ENCODE measurements at regions not wholly inside any gene's neighbourhood (a gene's known extent, or its start where the extent isn't known, plus 50 kb on each side); places are given as distances from the start of the nearest gene placed in this dataset.

DNA sequence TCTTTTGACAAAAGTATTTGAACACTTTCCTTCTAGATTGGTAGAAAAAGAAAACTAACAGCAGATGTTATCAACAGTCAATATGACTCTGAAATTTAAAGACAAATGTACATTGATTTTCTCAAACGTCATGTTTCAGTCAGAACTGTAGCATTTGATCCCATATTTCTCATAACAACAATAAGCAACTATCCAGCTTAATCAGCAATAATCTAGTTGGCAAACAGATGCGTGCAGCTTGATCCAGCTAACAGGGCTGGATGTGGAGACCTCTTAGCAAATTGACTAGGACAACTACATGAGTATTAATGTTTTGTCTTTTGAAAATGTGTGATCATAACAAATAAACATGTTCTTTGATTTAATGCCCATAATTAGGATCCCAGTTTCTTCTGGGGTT lies 94.0 kb upstream of the STT3B start:
- Mint-ChIP-seq H3K4me3 (ENCODE audit: unreplicated experiment) (no peak overlapping the region), H3K4me1 (ENCODE audit: unreplicated experiment) (no peaks in the 10 kb centered on the region), H3K9me3 (ENCODE audit: unreplicated experiment) (peaks cover 14% of the 10 kb centered on the region), H3K27ac (ENCODE audit: unreplicated experiment) (no peak overlapping the region), H3K27me3 (ENCODE audit: unreplicated experiment) (peaks cover 28% of the 10 kb centered on the region), H3K36me3 (ENCODE audit: unreplicated experiment) (no peaks in the 10 kb centered on the region)
- no peak for TF ChIP-seq CTCF (IDR thresholded peaks at IDR 0.05)
- no peak for DNase-seq (ENCODE audit: extremely low spot score, unreplicated experiment)

DNA sequence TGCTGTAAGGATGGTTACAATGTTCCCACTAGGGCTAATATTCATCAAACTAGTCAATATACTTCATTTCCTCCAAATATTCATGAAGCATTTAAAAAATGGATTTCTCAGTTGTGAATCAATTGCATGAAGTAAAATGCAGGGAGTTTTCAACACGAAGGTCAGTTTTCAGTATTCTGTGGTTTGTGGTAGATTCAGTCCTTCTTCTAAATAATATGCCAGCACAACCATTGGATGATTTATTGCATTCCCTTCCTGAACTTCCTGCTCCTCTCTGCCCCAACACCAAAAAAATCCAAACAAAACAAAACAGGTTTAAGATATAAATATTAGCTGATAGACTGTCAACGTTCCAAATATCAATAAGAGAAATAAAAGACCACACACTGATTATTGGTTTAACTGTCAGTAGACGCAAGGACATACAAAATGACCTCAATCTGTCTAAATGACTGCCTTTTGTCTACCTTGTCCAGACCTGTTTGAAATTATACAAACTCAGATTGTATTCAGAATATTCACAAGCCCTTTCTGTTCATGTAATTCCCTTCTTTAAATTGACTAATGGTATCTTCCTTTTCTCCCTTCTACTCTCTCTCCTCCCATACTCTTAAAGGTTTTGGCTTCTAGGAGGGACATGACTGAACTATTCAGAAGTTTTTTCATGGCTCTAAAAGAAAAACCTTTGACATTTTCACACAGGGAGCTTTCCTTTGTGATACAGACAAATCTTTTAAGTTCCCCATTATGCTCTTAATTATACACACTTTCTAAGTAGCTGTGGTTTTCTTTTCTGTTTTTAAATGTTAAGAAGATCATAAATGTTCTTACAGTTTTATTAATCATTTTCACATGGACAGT lies 92.6 kb upstream of the STT3B start:
- no peak overlapping the region for H3K27ac Mint-ChIP-seq (ENCODE audit: unreplicated experiment)
- TF ChIP-seq CTCF (IDR thresholded peaks at IDR 0.05) = no peak
- peaks cover 23% of the 10 kb centered on the region for H3K27me3 Mint-ChIP-seq (ENCODE audit: unreplicated experiment)
- no peak overlapping the region for H3K4me3 Mint-ChIP-seq (ENCODE audit: unreplicated experiment)
- no peaks in the 10 kb centered on the region for H3K36me3 Mint-ChIP-seq (ENCODE audit: unreplicated experiment)
- DNase-seq (ENCODE audit: extremely low spot score, unreplicated experiment) = no peak
- no peaks in the 10 kb centered on the region for H3K4me1 Mint-ChIP-seq (ENCODE audit: unreplicated experiment)
- H3K9me3 Mint-ChIP-seq (ENCODE audit: unreplicated experiment) = peaks cover 14% of the 10 kb centered on the region

DNA sequence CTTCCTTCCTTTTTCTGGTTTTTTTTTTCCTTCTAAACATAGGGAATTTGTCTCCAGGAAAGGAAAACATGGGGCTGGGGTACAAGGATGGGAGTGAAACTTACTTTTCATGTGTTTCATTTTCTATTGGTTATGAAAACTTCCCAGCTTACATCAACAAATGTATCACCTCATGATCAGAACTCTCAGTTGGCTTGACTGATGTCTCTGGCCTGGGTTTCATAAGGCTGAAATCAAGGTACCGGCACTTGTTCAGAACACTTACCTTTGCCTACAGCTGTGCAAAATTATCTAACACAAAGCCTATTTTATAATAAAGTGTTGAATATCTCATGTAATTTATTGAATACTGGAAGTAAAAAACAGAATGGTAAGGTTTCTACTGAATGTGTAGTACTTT lies 91.8 kb upstream of the STT3B start:
- Mint-ChIP-seq H3K9me3 (ENCODE audit: unreplicated experiment) (peaks cover 14% of the 10 kb centered on the region), H3K4me3 (ENCODE audit: unreplicated experiment) (no peak overlapping the region), H3K36me3 (ENCODE audit: unreplicated experiment) (no peaks in the 10 kb centered on the region), H3K27ac (ENCODE audit: unreplicated experiment) (no peak overlapping the region), H3K27me3 (ENCODE audit: unreplicated experiment) (peaks cover 15% of the 10 kb centered on the region), H3K4me1 (ENCODE audit: unreplicated experiment) (no peaks in the 10 kb centered on the region)
- no peak for DNase-seq (ENCODE audit: extremely low spot score, unreplicated experiment)
- no peak for TF ChIP-seq CTCF (IDR thresholded peaks at IDR 0.05)

DNA sequence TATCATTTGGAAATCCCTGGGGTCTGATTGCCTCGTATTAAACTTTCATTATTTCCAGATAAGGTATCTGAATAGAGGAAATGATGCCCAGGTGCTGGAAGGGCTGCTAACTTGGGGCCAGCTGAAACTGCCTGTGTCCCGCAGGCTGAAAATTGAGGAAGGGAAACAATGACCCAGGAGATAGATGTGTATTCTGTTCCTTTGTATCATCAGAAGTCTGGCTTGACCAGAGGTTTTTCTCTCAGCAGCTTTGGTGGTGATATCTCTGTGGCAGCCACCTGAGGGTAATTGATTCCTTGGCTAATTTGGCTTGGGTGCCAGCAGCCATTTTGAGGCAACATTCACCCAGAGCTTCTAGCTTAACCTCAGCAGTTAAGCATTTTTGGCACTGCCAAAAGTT lies 90.0 kb upstream of the STT3B start:
- Mint-ChIP-seq H3K9me3 (ENCODE audit: unreplicated experiment) (peaks cover under 1% of the 10 kb centered on the region), H3K4me1 (ENCODE audit: unreplicated experiment) (no peaks in the 10 kb centered on the region), H3K36me3 (ENCODE audit: unreplicated experiment) (no peaks in the 10 kb centered on the region), H3K4me3 (ENCODE audit: unreplicated experiment) (no peak overlapping the region), H3K27me3 (ENCODE audit: unreplicated experiment) (peaks cover 18% of the 10 kb centered on the region), H3K27ac (ENCODE audit: unreplicated experiment) (no peak overlapping the region)
- no peak for DNase-seq (ENCODE audit: extremely low spot score, unreplicated experiment)
- no peak for TF ChIP-seq CTCF (IDR thresholded peaks at IDR 0.05)

GRCh38 chr3:31444220-31445142 lies 88.2 kb upstream of the STT3B start:
- Mint-ChIP-seq H3K9me3 (ENCODE audit: unreplicated experiment) (no peaks in the 10 kb centered on the region), H3K4me1 (ENCODE audit: unreplicated experiment) (no peaks in the 10 kb centered on the region), H3K27me3 (ENCODE audit: unreplicated experiment) (peaks cover 19% of the 10 kb centered on the region), H3K36me3 (ENCODE audit: unreplicated experiment) (no peaks in the 10 kb centered on the region), H3K4me3 (ENCODE audit: unreplicated experiment) (no peak overlapping the region), H3K27ac (ENCODE audit: unreplicated experiment) (no peak overlapping the region)
- no peak for TF ChIP-seq CTCF (IDR thresholded peaks at IDR 0.05)
- DNase-seq (ENCODE audit: extremely low spot score, unreplicated experiment) = no peak

Measured in osteocyte (in vitro differentiated cells).